Stomach (tissue), 4 donors: ENCODE measurements at regions not wholly inside any gene's neighbourhood (a gene's known extent, or its start where the extent isn't known, plus 50 kb on each side); places are given as distances from the start of the nearest gene placed in this dataset.

Source experiments
- EP300 ChIP-seq: sonication (generic); formaldehyde crosslinking; IDR thresholded peaks from one replicate; pipeline ENCODE4 v1.6.1; 2017; ENCODE audit warnings: antibody characterized with exemption
- TF ChIP-seq, protein P1 (sequence below), 7 experiments: fragments of 450-650 bp in 4 of 7; fragments of 200-600 bp in 3 of 7; sonication (generic) in 3 of 7; IDR thresholded peaks; one replicate each; pipeline ENCODE4 v1.5.1; 2016 to 2019; ENCODE audit warnings: antibody characterized with exemption in 7 of 7, control low read depth in 2 of 7, mild to moderate bottlenecking in 1 of 7

DNA sequence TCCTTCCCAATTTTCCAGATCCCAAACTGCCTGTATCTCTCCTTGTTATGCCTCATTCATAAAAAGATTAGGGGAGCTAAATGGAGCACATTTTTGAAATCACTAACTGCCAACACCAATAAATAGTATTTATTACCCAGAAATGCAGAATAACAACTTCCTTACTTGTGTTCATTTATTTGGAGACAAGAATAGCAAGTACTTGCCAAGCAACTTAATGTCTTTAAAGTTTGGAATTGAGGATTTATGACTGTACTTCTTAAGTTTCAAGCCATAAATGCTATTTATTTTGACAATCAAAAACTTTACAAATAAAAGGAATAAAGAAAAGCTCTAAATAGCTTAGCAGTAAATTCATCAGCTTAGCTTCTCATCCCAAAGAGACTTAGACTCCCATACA is 626.1 kb upstream of the NOVA1 start:
- no peak for TF ChIP-seq EP300
- TF ChIP-seq, protein P1, sequence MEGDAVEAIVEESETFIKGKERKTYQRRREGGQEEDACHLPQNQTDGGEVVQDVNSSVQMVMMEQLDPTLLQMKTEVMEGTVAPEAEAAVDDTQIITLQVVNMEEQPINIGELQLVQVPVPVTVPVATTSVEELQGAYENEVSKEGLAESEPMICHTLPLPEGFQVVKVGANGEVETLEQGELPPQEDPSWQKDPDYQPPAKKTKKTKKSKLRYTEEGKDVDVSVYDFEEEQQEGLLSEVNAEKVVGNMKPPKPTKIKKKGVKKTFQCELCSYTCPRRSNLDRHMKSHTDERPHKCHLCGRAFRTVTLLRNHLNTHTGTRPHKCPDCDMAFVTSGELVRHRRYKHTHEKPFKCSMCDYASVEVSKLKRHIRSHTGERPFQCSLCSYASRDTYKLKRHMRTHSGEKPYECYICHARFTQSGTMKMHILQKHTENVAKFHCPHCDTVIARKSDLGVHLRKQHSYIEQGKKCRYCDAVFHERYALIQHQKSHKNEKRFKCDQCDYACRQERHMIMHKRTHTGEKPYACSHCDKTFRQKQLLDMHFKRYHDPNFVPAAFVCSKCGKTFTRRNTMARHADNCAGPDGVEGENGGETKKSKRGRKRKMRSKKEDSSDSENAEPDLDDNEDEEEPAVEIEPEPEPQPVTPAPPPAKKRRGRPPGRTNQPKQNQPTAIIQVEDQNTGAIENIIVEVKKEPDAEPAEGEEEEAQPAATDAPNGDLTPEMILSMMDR (IDR thresholded peaks at IDR 0.05), result no peak
